ENCODE measurements at regions not wholly inside any gene's neighbourhood (a gene's known extent, or its start where the extent isn't known, plus 50 kb on each side); places are given as distances from the start of the nearest gene placed in this dataset.

- Mint-ChIP-seq H3K4me1 (no peaks in the 10 kb centered on the region), H3K27ac (no peak overlapping the region), H3K36me3 (ENCODE audit: insufficient read depth in 1 of 3, low read depth in 3 of 3) (no peaks in the 10 kb centered on the region), H3K4me3 (no peak overlapping the region), H3K9me3 (no peaks in the 10 kb centered on the region), H3K27me3 (ENCODE audit: low read depth) (no peaks in the 10 kb centered on the region)
- Histone ChIP-seq H2BK5ac (ENCODE audit: insufficient read length, low read length) (no peak overlapping the region), H4K8ac (replicated peaks; ENCODE audit: insufficient read length, low read depth, low read length) (no peak overlapping the region), H3K23me2 (ENCODE audit: insufficient read length, low read depth, low read length, poor library complexity, severe bottlenecking) (no peaks in the 10 kb centered on the region), H4K91ac (ENCODE audit: insufficient read length, low read depth, low read length) (no peak overlapping the region), H3K23ac (ENCODE audit: insufficient read length, low read depth, low read length) (no peak overlapping the region), H2BK12ac (ENCODE audit: insufficient read length, low read depth, low read length) (no peak overlapping the region), H4K20me1 (ENCODE audit: control insufficient read depth, insufficient read depth, insufficient read length) (no peaks in the 10 kb centered on the region), H3K79me1 (ENCODE audit: insufficient read depth, low read depth, low read length, poor library complexity, severe bottlenecking) (no peaks in the 10 kb centered on the region), H4K5ac (ENCODE audit: insufficient read length, low read depth, low read length) (no peak overlapping the region), H3K14ac (ENCODE audit: insufficient read depth, low read length) (no peak overlapping the region), H2AK5ac (ENCODE audit: insufficient read length, low read length) (no peak overlapping the region), H3K9ac (ENCODE audit: extremely low read depth, insufficient read length, low read length) (no peak overlapping the region), H3K27ac (ENCODE audit: insufficient read length, low read depth, low read length) (no peak overlapping the region), H3T11ph (ENCODE audit: low read length) (no peak overlapping the region), H3K56ac (ENCODE audit: insufficient read length, low read depth, low read length) (no peak overlapping the region), H3K4me2 (ENCODE audit: insufficient read depth, insufficient read length, low read length) (no peak overlapping the region), H3K4me1 (ENCODE audit: insufficient read depth, low read length) (no peaks in the 10 kb centered on the region), H3K4ac (ENCODE audit: low read depth, low read length) (no peak overlapping the region), H2BK15ac (ENCODE audit: low read depth, low read length) (no peak overlapping the region), H3K9me3 (ENCODE audit: control insufficient read depth, low read depth, low read length) (no peaks in the 10 kb centered on the region), H3K79me2 (ENCODE audit: insufficient read depth, low read length) (no peaks in the 10 kb centered on the region), H2BK120ac (ENCODE audit: low read depth, low read length, poor library complexity, severe bottlenecking) (no peak overlapping the region), H2AFZ (ENCODE audit: low read length) (no peak overlapping the region), H3K18ac (ENCODE audit: insufficient read length, low read depth, low read length) (no peak overlapping the region), H3K27me3 (ENCODE audit: insufficient read depth, low read length) (no peaks in the 10 kb centered on the region), H2BK20ac (ENCODE audit: low read depth, low read length, poor library complexity, severe bottlenecking) (no peak overlapping the region)
- no peak for TF ChIP-seq CTCF (conservative IDR thresholded peaks at IDR 0.05)
- no peak for DNase-seq
- WGBS (ENCODE audit: extremely low coverage, insufficient read length, low lambda C conversion rate): no CpG with 5 or more reads among the region's 1 CpG
Measured at GRCh38 chr3:83706669-83707068, 1252.1 kb upstream of the CADM2 start.
